PC-9 (cell line): ENCODE measurements at regions not wholly inside any gene's neighbourhood (a gene's known extent, or its start where the extent isn't known, plus 50 kb on each side); places are given as distances from the start of the nearest gene placed in this dataset.

ENCODE experiments used
- BruUV-seq: library from RNA; stranded (reverse); fragments of 400-500 nt; replicated peaks from 2 replicates; lab custom pipeline; 2021; lab: Mats Ljungman, UMichigan
- CTCF ChIA-PET: fragments of 300-600 bp; sonication (Branson Sonifier 250); formaldehyde crosslinking; loops from one replicate; lab custom pipeline; 2022; ENCODE audit warnings: antibody characterized with exemption; lab: Charles Lee
- POLR2A ChIA-PET: fragments of 300-600 bp; sonication (Branson Sonifier 250); formaldehyde crosslinking; loops from one replicate; lab custom pipeline; 2022; ENCODE audit warnings: antibody characterized with exemption; ENCODE audit not compliant: unreplicated experiment; lab: Charles Lee
- DNase-seq, 2 experiments: peaks; one replicate each; pipeline versions ENCODE4 v3.0.0 to v3.0.0-alpha.2; 2015 to 2022; ENCODE audit warnings: mixed read lengths in 1 of 2
- H2AFZ ChIP-seq: fragments of 200-600 bp; sonication (generic); 2 replicates; pipeline ENCODE4 v1.8.1; 2017; ENCODE audit warnings: antibody characterized with exemption
- H3F3A ChIP-seq: fragments of 200-600 bp; sonication (generic); 2 replicates; pipeline ENCODE4 v1.8.1; 2017; ENCODE audit warnings: antibody characterized with exemption, mild to moderate bottlenecking, low read depth; ENCODE audit not compliant: insufficient read depth
- H3K27ac ChIP-seq: fragments of 200-600 bp; sonication (generic); 2 replicates; pipeline ENCODE4 v1.6.1; 2016; ENCODE audit warnings: mixed run types
- H3K27me3 ChIP-seq: fragments of 200-600 bp; sonication (generic); 2 replicates; pipeline ENCODE4 v1.6.1; 2016; ENCODE audit warnings: low read depth, mixed run types; ENCODE audit not compliant: insufficient read depth
- H3K36me3 ChIP-seq: fragments of 200-600 bp; sonication (generic); 2 replicates; pipeline ENCODE4 v1.6.1; 2016; ENCODE audit warnings: low read depth, mixed run types
- H3K4me1 ChIP-seq: fragments of 200-600 bp; sonication (generic); replicated peaks from 2 replicates; pipeline ENCODE4 v1.6.1; 2016; ENCODE audit warnings: mixed run types; ENCODE audit not compliant: insufficient read depth
- H3K4me2 ChIP-seq: fragments of 200-600 bp; sonication (generic); 2 replicates; pipeline ENCODE4 v1.6.1; 2017; ENCODE audit warnings: mixed run types
- H3K4me3 ChIP-seq: fragments of 200-600 bp; sonication (generic); 2 replicates; pipeline ENCODE4 v1.6.1; 2016; ENCODE audit warnings: mixed run types
- H3K79me2 ChIP-seq: fragments of 200-600 bp; sonication (generic); 2 replicates; pipeline ENCODE4 v1.6.1; 2017; ENCODE audit warnings: low read depth, mixed run types
- H3K9me2 ChIP-seq: fragments of 200-600 bp; sonication (generic); 2 replicates; pipeline ENCODE4 v1.8.1; 2017; ENCODE audit warnings: mild to moderate bottlenecking; ENCODE audit not compliant: insufficient read depth
- H3K9me3 ChIP-seq: fragments of 200-600 bp; sonication (generic); 2 replicates; pipeline ENCODE4 v1.8.1; 2016; ENCODE audit warnings: low read depth; ENCODE audit not compliant: insufficient read depth
- H4K20me1 ChIP-seq: fragments of 200-600 bp; sonication (generic); 2 replicates; pipeline ENCODE4 v1.8.1; 2017; ENCODE audit not compliant: insufficient read depth
- EZH2 ChIP-seq: fragments of 200-600 bp; sonication (generic); IDR thresholded peaks from 2 replicates; pipeline ENCODE4 v1.8.0; 2017; ENCODE audit warnings: antibody characterized with exemption, low read depth
- intact Hi-C: fragments of 100-400 bp; cut with micrococcal nuclease; formaldehyde crosslinking; loops from one replicate; pipeline ENCODE4 v1.10.0; 2022; ENCODE audit not compliant: unreplicated experiment
- TF ChIP-seq, protein P1 (sequence below): fragments of 200-600 bp; sonication (generic); conservative IDR thresholded peaks from 2 replicates; pipeline ENCODE4 v1.6.1; 2017; ENCODE audit warnings: mixed run types, antibody characterized with exemption, mild to moderate bottlenecking, moderate library complexity

DNA sequence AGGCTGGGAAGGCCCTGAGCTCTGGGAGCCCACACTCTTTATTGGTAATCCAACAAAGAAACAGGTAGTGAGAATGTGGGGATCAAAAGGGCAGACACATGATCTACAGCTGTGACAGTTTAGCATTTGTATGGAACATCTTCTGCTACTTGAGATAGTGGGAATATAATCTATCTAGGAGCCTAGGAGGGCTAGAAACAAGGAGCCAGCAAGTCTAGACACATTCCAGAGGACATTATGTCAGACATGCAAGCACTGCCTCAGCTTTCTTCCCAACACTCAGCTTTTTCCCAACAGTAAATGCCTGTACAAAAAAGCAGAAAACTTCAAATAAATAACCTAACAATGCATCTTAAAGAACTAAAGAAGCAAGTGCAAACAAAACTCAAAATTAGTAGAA is 1150.6 kb upstream of the RAG2 start:
- Histone ChIP-seq H3F3A (no peaks in the 10 kb centered on the region), H3K27me3 (no peaks in the 10 kb centered on the region), H3K4me2 (no peak overlapping the region), H3K79me2 (no peaks in the 10 kb centered on the region), H3K4me3 (no peak overlapping the region), H3K27ac (no peak overlapping the region), H3K4me1 (no peaks in the 10 kb centered on the region), H2AFZ (no peak overlapping the region), H4K20me1 (no peaks in the 10 kb centered on the region), H3K9me3 (no peaks in the 10 kb centered on the region), H3K9me2 (no peaks in the 10 kb centered on the region), H3K36me3 (no peaks in the 10 kb centered on the region)
- TF ChIP-seq, protein P1, sequence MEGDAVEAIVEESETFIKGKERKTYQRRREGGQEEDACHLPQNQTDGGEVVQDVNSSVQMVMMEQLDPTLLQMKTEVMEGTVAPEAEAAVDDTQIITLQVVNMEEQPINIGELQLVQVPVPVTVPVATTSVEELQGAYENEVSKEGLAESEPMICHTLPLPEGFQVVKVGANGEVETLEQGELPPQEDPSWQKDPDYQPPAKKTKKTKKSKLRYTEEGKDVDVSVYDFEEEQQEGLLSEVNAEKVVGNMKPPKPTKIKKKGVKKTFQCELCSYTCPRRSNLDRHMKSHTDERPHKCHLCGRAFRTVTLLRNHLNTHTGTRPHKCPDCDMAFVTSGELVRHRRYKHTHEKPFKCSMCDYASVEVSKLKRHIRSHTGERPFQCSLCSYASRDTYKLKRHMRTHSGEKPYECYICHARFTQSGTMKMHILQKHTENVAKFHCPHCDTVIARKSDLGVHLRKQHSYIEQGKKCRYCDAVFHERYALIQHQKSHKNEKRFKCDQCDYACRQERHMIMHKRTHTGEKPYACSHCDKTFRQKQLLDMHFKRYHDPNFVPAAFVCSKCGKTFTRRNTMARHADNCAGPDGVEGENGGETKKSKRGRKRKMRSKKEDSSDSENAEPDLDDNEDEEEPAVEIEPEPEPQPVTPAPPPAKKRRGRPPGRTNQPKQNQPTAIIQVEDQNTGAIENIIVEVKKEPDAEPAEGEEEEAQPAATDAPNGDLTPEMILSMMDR: no peak
- intact Hi-C loops: no loop called here
- DNase-seq: no peak
- ChIA-PET CTCF (no interaction called here), POLR2A (no interaction called here)
- no TSS peak for BruUV-seq

DNA sequence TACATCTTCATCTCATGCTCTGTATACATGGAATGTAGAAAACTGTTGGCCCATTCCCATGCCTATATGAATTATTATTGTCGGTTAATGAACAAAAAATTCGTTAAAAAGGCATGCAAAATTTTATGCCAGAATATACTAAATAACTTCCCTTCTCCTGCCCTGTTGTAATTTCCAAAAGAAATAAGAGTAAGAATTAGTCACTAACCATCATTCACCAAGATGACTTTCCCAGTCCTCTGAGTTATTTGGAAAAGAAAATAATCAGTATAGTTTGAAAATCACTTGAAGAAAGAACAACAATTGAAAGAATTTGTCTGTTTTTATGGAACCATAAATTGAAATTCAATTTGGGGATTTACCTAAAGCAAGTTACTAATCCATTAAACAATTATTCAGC is 1149.1 kb upstream of the RAG2 start:
- TF ChIP-seq, protein P1: no peak
- no peak for TF ChIP-seq EZH2
- Histone ChIP-seq H3K9me2 (no peaks in the 10 kb centered on the region), H3K9me3 (no peaks in the 10 kb centered on the region), H3K27ac (no peak overlapping the region), H3K36me3 (no peaks in the 10 kb centered on the region), H3F3A (no peaks in the 10 kb centered on the region; the same call in 1 of the 2 replicates), H3K27me3 (no peaks in the 10 kb centered on the region), H3K79me2 (no peaks in the 10 kb centered on the region), H3K4me3 (no peak overlapping the region), H3K4me2 (no peak overlapping the region), H2AFZ (no peak overlapping the region), H3K4me1 (no peaks in the 10 kb centered on the region), H4K20me1 (no peaks in the 10 kb centered on the region)
- intact Hi-C loops: no loop called here
- ChIA-PET CTCF (no interaction called here), POLR2A (no interaction called here)
- DNase-seq: no peak
- no TSS peak for BruUV-seq

DNA sequence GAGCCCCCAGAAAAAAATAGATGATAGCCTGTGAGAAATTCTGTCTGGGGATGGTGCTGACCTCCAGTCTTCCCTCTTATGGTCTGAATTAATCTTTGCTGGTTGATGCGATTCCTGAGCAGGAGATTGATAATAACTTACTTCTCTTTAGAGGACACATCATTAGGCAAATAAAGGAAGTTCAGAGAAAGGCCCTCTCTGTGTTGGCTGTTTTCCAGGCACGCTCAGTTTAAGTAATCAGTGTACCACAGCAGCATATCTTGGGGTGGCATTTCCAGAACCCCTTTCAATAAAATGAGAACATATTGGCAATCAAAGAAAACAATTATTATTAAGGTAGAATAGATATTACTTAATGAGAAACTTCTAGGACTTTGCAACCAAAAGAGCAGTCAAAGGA is 1129.3 kb upstream of the RAG2 start:
- ChIA-PET POLR2A (no interaction called here), CTCF (no interaction called here)
- H3F3A ChIP-seq: no peaks in the 10 kb centered on the region
- no peaks in the 10 kb centered on the region; the same call in 1 of the 2 replicates for H3K9me2 ChIP-seq
- no peaks in the 10 kb centered on the region for H3K9me3 ChIP-seq
- intact Hi-C loops: no loop called here
- H3K36me3 ChIP-seq: no peaks in the 10 kb centered on the region
- no peak overlapping the region for H3K4me2 ChIP-seq
- no peaks in the 10 kb centered on the region for H3K79me2 ChIP-seq
- BruUV-seq: no TSS peak
- H3K4me3 ChIP-seq: no peak overlapping the region
- H4K20me1 ChIP-seq: no peaks in the 10 kb centered on the region
- no peak overlapping the region for H3K27ac ChIP-seq
- TF ChIP-seq, protein P1: no peak
- no peak for TF ChIP-seq EZH2
- no peak overlapping the region for H2AFZ ChIP-seq
- H3K4me1 ChIP-seq: no peaks in the 10 kb centered on the region
- no peak for DNase-seq
- H3K27me3 ChIP-seq: no peaks in the 10 kb centered on the region
